Cardiac muscle cell (in vitro differentiated cells and primary cell): ENCODE measurements at regions not wholly inside any gene's neighbourhood (a gene's known extent, or its start where the extent isn't known, plus 50 kb on each side); places are given as distances from the start of the nearest gene placed in this dataset.

Source experiments
- DNase-seq, 2 donors: peaks; one replicate each; pipeline versions ENCODE4 v3.0.0 to v3.0.0-alpha.2; 2010 to 2017; ENCODE audit warnings: low read depth in 1 of 2, low spot score in 1 of 2
- H3K27ac ChIP-seq: fragments of 200-600 bp; sonication (generic); 2 replicates; pipeline ENCODE4 v1.5.1; 2016
- H3K27me3 ChIP-seq: fragments of 200-600 bp; sonication (generic); 2 replicates; pipeline ENCODE4 v1.6.0; 2016; ENCODE audit warnings: control low read depth
- H3K36me3 ChIP-seq: fragments of 200-600 bp; sonication (generic); 2 replicates; pipeline ENCODE4 v1.5.1; 2016; ENCODE audit warnings: control low read depth
- H3K4me1 ChIP-seq: fragments of 200-600 bp; sonication (generic); 2 replicates; pipeline ENCODE4 v1.8.1; 2017; ENCODE audit warnings: low read depth, mild to moderate bottlenecking, mixed run types
- H3K4me3 ChIP-seq: fragments of 200-600 bp; sonication (generic); 2 replicates; pipeline ENCODE4 v1.5.1; 2016; ENCODE audit warnings: mild to moderate bottlenecking
- H3K9me3 ChIP-seq: fragments of 200-600 bp; sonication (generic); 2 replicates; pipeline ENCODE4 v1.5.1; 2017; ENCODE audit warnings: low read depth, mild to moderate bottlenecking, control low read depth
- CTCF ChIP-seq: IDR thresholded peaks from 2 replicates; pipeline ENCODE4 v1.5.1; 2012; ENCODE audit warnings: low read depth, mild to moderate bottlenecking, low read length

GRCh38 chr9:81776390-81776789 lies 87.0 kb upstream of the TLE1 start:
- H3K4me3 ChIP-seq: no peak overlapping the region
- no peak for DNase-seq
- H3K36me3 ChIP-seq: no peaks in the 10 kb centered on the region
- H3K4me1 ChIP-seq: no peaks in the 10 kb centered on the region
- H3K27ac ChIP-seq: no peak overlapping the region
- H3K27me3 ChIP-seq: peaks cover 13% of the 10 kb centered on the region
- no peak for TF ChIP-seq CTCF
- H3K9me3 ChIP-seq: no peaks in the 10 kb centered on the region

- peaks cover 13% of the 10 kb centered on the region for H3K27me3 ChIP-seq
Measured at GRCh38 chr9:81776834-81777233, 87.5 kb upstream of the TLE1 start.

GRCh38 chr9:81777482-81777881 lies 88.1 kb upstream of the TLE1 start:
- H3K27me3 ChIP-seq: peaks cover 13% of the 10 kb centered on the region
- TF ChIP-seq CTCF: no peak
- no peak overlapping the region for H3K4me3 ChIP-seq
- no peaks in the 10 kb centered on the region for H3K36me3 ChIP-seq
- H3K9me3 ChIP-seq: no peaks in the 10 kb centered on the region
- H3K27ac ChIP-seq: no peak overlapping the region
- no peak for DNase-seq
- no peaks in the 10 kb centered on the region for H3K4me1 ChIP-seq

More at GRCh38 chr9:81776834-81777233, 87.5 kb upstream of the TLE1 start:
- H3K36me3 ChIP-seq: no peaks in the 10 kb centered on the region
- DNase-seq: no peak
- H3K4me1 ChIP-seq: no peaks in the 10 kb centered on the region
- TF ChIP-seq CTCF: no peak
- no peak overlapping the region for H3K4me3 ChIP-seq
- no peaks in the 10 kb centered on the region for H3K9me3 ChIP-seq
- H3K27ac ChIP-seq: no peak overlapping the region

GRCh38 chr9:81782313-81782995 lies 93.1 kb upstream of the TLE1 start:
- TF ChIP-seq CTCF: no peak

GRCh38 chr9:81787747-81788632 lies 98.6 kb upstream of the TLE1 start:
- DNase-seq: peak in 1 of 2 donors; percentile 98

More at GRCh38 chr9:81782313-81782995, 93.1 kb upstream of the TLE1 start:
- no peaks in the 10 kb centered on the region for H3K27me3 ChIP-seq
- H3K4me3 ChIP-seq: no peak overlapping the region
- H3K9me3 ChIP-seq: no peaks in the 10 kb centered on the region
- no peaks in the 10 kb centered on the region for H3K36me3 ChIP-seq
- H3K27ac ChIP-seq: no peak overlapping the region
- DNase-seq: no peak
- no peaks in the 10 kb centered on the region for H3K4me1 ChIP-seq

More at GRCh38 chr9:81787747-81788632, 98.6 kb upstream of the TLE1 start:
- no peaks in the 10 kb centered on the region for H3K9me3 ChIP-seq
- no peak overlapping the region for H3K27ac ChIP-seq
- TF ChIP-seq CTCF: peak; percentile 14
- no peak overlapping the region for H3K4me3 ChIP-seq
- peaks cover 6% of the 10 kb centered on the region for H3K27me3 ChIP-seq
- no peaks in the 10 kb centered on the region for H3K4me1 ChIP-seq
- no peaks in the 10 kb centered on the region for H3K36me3 ChIP-seq
